Stromal cell of bone marrow (primary cell): ENCODE measurements at regions not wholly inside any gene's neighbourhood (a gene's known extent, or its start where the extent isn't known, plus 50 kb on each side); places are given as distances from the start of the nearest gene placed in this dataset.
"Not testable (repeated sequence)": the region's sequence is repeated elsewhere in the genome, so short reads cannot be mapped to it uniquely, and the experiment has no call there.

Experiments
- DNase-seq: peaks from one replicate; pipeline ENCODE4 v3.0.0-alpha.2; 2012; ENCODE audit warnings: low read depth

DNA sequence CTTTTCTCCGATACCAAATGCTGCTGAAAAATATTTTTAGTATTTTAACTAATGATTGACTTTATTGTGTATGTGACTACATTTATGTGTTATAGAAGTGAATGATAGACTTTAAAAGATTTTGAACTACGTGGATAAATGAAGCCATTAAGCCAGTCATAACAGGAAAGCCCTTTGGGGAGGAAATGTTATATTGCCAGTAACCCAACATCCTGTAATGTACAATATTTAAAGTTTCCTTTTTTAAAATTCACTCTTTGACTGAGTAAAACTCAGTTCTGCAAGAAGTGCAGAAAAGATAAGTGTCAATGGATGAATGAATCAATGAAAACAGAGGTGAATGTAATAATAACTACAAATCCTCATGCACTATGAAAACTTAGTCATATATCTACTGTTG is 102.6 kb upstream of the TLE4 start:
- no peak for DNase-seq

- no peak for DNase-seq
Observed at GRCh38 chr9:79470954-79471353, 100.8 kb upstream of the TLE4 start.

DNA sequence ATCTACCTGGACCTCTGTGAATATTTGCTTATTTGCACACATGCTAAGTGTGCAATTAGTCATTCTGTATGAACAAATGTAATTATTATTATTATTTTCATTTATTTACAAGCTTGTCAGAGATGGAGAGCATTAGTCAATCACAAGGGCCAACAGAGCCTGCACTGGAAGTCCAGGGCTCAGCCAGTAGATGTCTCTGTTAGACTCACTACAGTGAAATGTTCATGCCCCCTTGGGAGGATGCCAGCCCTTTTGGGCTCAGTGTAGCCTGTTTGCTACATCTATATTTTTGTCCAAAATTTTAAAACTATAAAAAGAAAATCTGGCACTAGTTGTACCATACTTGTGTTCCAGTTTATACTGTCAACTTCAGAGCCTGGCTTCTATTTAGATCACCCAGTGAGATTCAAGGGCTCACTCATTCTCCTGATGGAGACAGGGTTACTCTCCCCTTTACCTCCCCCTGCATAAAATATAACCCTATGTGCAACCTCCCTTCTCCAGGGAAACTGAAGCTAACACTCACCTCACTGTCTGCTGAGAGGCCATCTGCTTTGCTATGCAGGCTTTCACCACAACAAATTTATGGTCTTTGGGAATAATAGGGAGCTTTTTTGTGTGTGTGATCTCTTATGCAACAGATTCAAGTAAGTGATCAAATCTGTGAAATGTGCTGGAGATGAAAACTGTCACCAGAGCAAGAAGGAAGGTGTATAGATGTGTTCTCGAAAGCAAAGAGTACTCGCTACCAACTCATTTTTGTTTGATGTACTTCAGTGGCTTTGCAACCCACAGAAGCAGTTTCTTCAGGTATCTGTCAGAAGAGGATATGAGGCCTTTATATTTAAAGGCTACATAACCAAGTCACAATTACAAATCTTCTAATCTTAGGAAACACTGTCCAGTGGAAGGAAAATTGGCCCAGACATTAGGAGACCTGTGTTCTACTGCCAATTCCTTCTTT is 99.9 kb upstream of the TLE4 start:
- peak; percentile 65 for DNase-seq

DNA sequence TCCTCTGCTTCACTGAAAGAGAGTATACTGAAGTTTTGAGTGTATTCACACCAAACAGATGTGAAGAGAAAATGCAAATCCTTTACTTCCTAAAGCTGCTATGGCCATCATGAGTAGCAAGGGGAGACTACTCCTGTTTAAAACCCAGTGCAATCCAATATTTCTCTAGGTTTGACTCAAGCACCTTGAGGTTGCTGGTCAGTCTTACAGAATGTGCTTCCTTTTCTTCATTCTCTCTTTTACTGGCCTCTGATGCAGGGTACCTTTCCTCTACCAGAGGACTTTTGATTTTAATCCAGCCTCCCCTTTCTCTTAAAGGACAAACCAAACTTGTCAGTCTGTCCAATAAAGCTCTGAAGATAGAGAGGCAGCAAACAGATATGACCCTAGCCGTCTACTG is 98.1 kb upstream of the TLE4 start:
- no peak for DNase-seq

GRCh38 chr9:79477241-79477840 is 94.4 kb upstream of the TLE4 start:
- no peak for DNase-seq

- no peak for DNase-seq
Observed at GRCh38 chr9:79477955-79478771, 93.6 kb upstream of the TLE4 start.

DNA sequence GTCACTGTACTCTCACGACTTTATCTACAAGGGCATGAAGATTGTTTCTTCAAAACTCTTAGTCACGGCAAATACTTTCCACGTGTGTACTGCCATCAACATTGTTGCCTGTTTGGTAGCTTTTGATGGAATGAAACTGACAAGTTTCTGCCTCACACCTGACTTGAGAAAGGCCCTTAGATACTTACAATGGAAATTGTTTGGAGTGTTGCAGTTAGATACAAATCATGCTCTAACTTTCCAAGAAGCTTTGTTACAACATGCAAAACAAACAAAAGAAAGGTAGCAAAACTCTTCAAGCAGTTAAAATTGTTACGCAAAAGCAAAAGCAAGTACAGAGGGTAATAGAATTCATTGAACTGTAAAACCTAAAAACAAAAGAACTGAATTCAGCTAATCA is 91.1 kb upstream of the TLE4 start:
- no peak for DNase-seq

DNA sequence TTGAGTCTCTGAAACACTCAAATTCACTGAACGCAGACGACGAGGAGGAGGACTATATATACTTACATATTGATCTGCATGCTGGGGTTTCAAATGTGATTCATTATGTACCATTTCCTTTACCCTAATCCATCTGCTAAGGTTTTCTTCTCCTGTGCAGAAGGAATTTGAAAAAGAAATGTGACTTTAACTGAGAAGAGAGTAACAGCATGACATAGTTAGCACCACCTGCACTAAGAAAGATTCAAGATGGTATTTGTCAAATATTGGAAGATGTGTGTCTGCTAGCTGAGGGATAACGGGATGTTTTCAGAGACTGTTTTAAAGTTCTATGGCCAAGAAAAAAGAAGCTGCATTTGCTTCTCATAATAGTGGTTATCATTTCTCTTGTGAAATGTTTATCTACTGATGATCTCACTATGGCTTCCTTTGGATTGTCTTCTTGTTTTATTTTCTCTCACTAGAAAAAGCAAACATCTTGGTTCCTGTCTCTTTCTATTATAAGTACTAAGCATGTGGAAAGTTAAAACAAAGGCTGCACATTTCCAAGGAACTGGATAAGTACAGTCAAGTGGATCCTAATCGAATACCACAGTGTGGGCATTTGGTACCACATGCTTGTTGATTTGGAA is 89.8 kb upstream of the TLE4 start:
- no peak for DNase-seq

GRCh38 chr9:79485258-79485657 is 86.5 kb upstream of the TLE4 start:
- no peak for DNase-seq

DNA sequence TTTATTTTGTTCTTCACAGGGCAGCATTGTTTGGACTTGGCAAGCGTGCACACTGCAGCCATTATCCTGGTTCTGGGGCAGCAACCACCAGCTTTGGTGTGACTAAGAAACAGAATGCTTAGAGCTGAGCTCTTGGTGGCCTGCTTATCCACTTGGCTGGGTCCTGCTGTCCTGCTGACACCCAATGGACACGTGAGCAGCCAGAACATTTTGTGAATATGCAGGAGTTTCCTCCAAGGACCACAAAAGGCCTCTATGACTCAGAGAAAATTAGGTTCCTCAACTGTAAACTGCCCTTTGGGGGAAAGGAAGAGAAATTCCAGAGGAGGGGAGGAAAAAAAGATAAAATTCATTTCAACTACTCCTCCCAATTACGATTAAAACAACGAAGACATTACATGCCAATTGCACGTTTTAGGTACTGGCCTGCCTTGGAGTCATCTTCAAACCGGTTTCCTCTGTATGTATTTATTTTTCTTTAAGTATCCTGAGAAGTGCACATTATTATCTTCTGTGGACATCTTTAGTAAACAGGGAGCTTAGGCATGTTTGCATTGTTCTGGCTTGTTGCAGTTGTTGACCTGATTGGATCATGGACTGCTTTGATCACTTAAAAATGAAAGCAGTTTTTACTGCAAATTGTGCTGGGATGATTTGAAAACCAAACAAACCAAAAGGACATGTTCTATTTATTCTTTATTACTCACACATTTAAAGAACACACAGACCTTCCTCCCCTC is 82.3 kb upstream of the TLE4 start:
- DNase-seq: peak; percentile 55

GRCh38 chr9:79490657-79491248 is 81.0 kb upstream of the TLE4 start:
- no peak for DNase-seq

DNA sequence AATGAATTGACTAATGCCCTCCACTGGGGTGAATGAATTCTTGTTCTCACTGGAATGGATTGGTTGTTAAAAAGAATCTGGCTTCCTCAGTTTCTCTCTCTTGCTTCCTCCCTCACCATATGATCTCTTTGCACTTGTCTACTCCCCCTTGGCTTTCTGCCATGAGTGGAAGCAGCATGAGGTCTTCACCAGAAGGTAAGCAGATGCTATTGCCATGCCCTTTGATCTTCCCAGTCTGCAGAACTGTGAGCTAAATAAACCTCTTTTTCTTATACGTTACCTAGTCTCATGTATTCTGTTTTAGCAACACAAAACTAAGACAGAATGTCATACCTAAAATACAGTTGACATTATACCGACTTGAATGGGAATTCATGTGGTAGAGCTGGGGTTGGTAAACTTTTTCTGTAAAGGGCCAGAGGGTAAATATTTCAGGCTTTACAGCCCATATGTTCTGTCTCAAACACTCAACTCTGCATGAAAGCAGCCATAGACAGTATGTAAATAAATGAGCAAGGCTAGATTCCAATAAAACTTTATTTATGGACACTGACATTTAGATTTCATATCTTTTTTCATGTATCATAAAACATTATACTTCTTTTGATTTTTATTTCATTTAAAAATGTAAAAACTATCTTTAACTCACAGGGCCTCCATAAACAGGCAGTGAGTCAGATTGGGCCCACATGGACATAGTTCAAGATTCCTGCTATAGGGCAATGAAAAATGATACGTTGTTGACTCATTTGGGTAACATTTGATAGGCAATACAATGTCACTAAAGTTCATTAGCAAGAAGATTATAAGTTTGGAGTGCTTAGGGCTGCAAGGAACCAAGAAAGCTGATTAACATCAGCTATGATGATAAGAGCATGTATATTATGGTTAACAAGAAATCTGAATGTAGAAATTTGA is 79.4 kb upstream of the TLE4 start:
- DNase-seq: no peak

DNA sequence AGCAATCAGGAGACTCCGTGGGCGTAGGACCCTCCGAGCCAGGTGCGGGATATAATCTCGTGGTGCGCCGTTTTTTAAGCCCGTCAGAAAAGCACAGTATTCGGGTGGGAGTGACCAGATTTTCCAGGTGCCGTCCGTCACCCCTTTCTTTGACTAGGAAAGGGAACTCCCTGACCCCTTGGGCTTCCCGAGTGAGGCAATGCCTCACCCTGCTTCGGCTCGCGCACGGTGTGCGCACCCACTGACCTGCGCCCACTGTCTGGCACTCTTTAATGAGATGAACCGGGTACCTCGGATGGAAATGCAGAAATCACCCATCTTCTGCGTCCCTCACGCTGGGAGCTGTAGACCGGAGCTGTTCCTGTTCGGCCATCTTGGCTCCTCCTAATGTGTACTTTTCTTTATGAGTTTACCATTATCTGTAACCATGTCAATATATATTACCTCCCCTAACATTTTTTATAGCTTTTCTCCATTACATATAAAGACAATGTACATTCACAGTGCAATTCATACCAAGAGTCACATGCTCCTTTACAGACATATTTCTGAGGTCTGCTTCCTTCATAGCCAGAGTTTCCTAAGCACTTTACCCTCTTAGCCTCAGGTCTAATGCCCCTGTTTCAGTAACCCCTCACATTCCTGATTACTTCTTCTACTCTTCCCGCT is 71.4 kb upstream of the TLE4 start:
- not testable (repeated sequence) for DNase-seq

- DNase-seq: no peak
Observed at GRCh38 chr9:79501546-79501945, 70.2 kb upstream of the TLE4 start.

DNA sequence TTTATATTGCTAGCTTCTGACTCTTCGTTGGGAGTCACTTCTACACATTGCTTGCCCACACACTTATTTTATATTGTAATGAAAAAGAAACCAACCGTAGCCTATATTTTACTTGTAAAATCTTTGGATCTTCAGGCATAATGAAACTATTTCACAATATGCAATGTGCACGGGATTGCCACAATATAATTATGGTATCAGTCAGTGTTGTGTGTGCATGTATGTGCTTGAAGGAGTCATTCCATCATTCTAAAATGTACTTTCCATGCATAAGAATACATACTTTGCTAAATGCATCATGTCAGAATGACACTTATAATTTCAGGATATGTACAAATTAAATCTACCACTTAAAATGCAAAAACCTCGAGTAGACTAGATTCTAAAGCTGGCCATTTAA is 64.0 kb upstream of the TLE4 start:
- DNase-seq: no peak

DNA sequence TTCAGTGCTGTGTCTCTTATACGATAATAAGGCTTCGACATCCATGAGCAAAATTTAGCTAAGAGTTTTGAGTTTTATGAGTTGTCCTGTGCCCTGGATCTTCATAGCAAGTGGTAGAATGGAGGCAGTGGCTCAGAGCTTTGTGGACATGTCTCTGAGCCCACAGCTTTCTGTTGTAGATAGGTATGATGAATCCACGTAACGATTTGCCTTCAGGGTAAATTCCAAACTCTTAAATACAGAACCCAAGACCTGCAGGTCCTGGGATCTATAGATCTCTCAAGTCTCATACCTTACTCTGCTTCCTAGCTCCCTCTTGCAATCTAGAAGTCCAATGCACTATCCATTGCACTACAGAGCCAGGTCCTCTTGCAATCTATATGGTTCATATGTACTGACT is 59.5 kb upstream of the TLE4 start:
- DNase-seq: no peak
